ENCODE measurements at regions not wholly inside any gene's neighbourhood (a gene's known extent, or its start where the extent isn't known, plus 50 kb on each side); places are given as distances from the start of the nearest gene placed in this dataset.

DNA sequence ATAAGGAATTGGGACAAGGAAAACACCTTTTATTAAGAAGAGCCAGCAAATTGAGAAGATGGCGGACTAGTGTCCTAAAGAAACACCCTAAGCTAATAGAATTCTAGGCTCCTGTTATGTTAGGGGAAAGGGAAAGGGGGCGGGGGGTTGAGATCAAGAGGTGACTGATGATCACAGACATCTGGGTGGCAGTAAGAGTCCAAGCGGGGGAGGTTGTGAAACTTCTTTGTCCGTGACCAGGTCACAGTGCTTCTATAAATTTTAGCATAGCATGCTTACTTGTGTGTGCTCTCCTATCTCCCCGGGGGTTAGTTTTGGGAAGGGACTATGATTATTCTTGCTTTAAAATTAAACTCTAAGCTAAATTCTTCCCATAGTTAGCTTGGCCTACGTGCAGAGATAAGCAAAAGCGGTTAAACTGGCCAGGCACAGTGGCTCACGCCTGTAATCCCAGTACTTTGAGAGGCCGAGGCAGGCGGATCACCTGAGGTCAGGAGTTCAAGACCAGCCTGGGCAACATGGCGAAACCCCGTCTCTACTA, 262.1 kb downstream of the SKIDA1 start:
- DNase-seq (ENCODE audit: low spot score), result no peak

DNA sequence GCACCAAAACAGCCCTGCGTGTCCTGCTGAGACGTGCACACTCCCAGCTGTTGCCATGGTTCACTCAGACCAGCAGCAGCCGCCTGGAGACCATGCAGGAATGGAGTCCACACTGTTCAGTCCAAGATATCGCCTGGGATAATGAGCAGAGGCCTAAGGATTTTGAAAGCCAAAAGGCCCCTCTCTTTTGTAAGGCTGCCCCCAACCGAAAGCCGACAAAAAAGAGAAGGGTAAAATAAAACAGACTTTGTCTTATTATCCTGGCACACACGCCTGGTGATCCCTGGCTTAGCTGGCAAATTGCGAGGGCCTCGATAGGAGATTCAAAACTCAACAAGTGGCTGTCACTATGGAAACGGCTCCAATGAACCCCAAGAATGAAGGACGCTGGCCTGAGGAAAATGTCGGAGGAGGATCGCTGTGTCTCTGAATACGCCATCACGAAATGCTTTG, 263.6 kb downstream of the SKIDA1 start:
- DNase-seq (ENCODE audit: low spot score), result no peak

DNA sequence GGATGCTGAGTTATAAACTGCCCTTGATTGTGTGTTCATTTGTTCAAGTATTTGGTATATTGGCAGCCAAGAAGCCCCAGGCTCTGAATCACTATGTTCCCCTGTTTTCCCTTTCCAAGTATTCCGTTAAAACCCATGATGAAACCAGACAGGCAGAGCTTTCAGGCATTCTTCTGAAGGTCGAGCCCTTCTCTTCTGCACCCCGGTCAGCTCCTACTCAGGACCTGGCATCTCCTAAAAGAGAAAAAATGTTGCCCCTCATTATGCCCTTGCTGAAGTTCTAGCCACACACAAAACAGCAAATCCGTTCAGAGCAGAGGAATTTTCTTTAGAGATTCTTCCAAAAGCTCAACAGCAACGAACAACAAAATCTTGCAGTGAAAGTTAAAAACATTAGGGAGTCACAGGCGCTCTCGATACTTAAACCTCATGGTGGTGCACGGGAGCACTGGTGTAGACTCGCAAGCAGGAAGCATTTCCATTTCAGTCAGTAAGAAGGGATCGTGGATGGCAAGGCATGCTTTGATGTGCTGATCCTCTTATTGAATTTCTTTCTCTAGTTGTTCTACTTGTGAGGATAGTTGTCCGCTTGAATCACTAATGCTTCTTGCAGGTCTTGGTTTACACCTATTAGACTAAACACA, 264.9 kb downstream of the SKIDA1 start:
- no peak for DNase-seq (ENCODE audit: low spot score)

DNA sequence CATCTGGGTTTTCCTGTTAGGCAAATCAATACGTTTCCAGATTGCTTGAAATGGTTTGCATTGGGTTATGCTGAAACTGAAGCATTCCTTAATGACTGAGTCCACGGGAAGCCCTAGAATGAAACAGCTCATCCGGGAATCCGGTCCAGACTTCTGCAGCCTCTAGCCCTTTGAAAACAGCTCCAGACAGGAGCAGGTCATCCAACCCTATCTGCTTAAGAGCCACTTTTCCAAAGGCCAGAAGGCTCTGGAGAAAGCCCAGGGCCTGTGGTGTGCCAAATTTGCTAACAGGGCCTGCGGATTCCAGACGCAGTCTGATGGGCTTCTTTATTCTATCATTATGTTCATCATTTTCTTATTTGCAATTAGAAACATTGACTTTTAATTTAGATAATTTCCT, 265.4 kb downstream of the SKIDA1 start:
- DNase-seq (ENCODE audit: low spot score), result peak; percentile 68

DNA sequence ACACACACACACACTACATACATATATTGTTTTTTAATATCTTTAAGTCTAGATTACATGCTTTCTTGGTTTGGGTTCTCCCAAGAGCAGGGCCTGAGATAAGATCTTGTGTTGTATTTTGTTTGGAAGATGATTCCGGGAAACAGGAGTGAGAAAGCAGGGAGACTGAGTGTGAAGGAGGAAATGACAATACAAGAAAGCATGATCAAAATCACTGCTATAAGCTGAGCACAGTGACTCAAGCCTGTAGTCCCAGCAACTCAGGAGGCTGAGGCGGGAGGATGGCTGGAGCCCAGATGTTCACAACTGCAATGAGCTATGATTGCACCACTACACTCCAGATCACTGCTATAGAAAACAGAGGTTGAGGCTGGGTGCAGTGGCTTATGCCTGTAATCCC, 267.6 kb downstream of the SKIDA1 start:
- DNase-seq (ENCODE audit: low spot score), result no peak

DNA sequence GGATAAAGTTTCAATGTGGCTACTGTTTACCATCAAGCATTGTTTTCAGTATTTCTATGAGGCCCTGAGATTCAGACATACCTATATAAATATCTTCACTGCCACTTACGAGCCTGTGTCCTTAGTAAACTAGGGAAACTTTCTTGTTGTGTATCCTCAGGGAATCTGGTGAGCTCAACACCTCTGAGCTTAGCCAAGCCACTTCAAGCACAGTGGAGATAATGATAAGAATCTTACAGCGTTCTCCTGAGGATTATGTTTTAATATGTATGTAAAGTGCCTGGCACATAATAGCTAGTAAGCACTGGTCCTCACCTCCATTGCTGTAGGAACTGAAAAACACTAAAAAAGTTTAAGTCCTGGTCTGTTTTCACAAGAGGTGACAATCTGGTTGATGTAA, 268.3 kb downstream of the SKIDA1 start:
- DNase-seq (ENCODE audit: low spot score), result no peak

DNA sequence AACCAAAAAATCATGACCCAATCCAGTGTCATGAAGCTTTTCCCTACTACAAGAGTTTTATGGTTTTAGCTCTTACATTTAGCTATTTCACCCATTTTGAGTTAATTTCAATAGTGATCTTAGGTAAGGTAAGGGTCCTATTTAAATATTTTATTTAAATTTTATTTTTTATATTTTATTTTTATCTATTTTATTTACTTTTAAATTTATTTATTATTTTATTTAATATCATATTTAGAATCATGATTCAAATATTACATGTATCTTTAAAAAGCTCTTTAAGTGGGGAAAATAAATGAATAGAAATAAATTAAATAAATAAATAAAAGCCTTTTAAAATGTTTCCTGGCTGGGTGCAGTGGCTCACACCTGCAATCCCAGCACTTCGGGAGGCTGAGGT, 276.0 kb downstream of the SKIDA1 start:
- no peak for DNase-seq (ENCODE audit: low spot score)

DNA sequence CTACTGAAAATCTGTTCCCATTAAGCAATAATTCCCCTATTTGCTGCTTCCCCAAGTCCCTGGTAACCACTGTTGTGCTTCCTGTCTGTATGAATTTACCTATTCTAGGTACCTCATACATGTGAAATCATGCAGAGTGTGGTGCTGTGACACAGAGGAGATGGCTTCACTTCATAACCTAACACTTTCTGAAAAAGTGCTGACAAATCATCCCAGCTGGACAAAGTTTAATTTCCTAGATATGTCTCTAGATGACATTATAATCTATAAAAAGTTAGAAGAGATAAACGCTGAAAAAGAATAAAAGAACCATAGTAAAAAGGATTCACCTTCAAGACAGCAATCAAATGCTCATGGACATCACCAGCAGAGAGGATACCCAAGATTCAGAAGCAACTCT, 277.9 kb downstream of the SKIDA1 start:
- no peak for DNase-seq (ENCODE audit: low spot score)

DNA sequence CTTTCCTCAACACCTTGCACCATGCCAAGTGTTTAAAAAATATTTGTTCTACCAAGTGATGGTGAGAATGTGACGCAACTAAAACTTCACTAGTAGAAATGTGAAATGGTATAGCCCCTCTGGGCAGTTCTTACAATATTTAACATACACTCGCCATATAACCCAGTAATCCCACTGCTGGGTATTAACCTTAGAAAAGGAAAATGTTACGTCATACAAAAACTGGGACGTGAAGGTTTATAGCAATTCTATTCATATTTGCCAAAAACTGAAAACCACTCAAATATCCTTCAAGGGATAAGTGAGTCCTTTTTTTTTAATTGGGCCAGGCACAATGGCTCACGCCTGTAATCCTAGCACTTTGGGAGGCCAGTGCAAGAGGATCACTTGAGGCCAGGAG, 279.3 kb downstream of the SKIDA1 start:
- DNase-seq (ENCODE audit: low spot score), result no peak

DNA sequence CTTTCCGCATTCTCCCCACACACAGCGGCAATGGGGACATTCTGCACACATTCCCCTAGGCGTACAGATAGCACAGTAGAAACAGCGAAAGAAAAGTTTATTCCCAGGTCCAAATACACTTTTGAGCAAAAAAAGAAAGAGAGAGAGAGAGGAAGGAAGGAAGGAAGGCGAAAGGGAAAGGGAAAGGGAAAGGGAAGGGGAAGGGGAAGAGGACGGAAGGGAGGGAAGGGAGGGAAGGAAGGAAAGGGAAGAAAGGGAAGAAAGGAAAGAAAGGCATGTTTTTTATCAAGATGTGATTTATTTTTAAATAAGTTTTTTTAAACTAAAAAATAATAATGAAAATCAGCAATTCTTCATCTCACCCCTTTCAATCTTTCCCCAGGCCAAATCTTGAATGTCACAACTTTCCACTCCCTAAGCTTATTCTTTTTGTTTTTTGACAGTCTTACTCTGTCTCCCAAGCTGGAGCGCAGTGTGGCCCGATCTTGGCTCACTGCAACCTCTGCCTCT, 281.7 kb downstream of the SKIDA1 start:
- no peak for DNase-seq (ENCODE audit: low spot score)

DNA sequence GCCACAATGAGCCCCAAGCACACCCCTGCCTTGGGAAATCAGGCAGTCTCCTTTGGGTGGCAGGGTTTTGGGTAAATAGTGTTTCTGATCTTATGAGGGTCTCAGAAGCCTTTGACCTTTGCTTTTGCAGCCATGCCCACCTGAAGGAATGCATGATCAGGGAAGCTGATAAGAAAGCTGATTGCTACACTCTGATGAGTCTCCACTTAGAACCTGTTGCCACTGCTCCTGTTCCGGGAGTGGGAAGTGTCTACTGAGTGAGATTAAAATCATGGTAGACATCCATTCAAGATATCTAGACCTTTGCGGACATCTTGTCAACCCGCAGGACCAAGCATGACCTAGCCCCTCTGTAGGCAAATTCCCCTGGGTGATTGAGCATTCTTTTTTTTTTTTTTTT, 282.6 kb downstream of the SKIDA1 start:
- DNase-seq (ENCODE audit: low spot score), result no peak

DNA sequence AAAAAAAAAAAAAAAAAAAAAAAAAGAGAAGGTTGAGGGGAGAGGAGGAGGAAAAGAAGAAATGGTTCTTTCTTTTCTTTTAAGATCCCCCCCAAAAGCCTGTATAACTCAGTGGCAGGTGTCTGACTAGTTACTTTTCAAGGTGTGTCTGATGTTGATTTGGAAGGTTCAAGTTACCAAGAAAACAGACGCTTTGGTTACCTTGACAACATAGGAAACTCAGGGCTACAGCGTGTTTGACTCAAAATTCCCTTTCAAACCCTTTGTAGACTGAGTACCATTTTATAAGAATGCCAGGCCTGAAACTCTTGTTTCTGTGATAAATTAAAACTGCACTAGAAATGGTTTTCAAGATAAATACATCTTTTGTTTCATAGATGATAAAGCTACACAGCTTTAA, 286.8 kb downstream of the SKIDA1 start:
- no peak for DNase-seq (ENCODE audit: low spot score)

DNA sequence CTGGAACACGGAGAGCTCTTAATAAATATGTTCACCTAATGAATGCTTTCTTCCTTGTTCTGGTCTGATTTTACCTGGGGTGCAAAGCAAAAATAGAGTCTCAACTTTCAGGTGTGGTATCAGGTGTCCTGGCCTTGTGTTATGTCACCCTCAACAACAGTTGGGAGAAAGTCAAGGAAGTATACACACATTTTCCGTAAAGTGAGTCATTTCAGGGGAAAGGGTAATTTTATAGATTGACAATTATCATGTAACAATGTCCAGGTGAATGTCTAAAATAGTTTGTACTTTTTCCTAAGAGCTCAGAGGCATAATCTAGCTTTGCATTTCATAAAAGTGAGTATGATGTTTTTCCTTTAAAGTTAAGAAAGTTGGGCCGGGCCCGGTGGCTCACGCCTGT, 287.4 kb downstream of the SKIDA1 start:
- DNase-seq (ENCODE audit: low spot score), result no peak

DNA sequence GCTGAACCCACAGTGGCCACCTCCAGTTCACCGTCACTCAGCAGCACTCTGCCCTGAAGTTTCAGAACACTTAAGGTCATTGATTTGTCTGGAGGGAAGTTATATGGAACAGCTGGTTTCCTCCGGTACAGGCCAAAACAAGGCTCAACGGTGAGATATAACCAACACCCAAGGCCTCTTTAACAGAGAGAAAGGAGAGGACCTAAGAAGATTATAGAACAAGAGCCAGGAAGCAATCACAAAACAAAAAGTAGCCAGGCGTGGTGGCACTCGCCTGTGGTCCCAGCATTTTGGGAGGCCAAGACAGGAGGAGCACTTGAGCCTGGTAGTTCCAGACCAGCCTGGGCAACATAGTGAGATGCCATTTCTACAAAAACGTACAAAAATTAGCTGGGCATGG, 290.7 kb downstream of the SKIDA1 start:
- DNase-seq (ENCODE audit: low spot score), result no peak

DNA sequence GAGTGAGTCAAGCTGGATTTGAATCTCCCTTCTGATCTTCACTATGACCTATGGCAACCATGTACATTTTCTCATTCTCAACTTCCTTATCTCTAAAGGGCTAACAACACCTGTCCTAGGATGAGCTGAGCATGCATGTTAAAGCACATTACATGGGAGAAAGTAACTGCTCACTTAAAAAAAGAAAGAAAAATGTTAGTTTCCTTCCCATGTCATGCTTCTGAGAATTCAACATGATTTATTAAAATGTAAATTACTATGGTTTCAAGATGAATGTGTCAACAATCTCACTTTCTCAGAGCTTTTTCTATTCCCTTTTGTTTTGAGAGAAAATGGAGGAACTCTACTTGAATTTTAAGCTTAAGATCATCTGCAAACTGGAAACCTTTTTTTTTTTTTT, 295.3 kb downstream of the SKIDA1 start:
- DNase-seq (ENCODE audit: low spot score), result no peak

DNA sequence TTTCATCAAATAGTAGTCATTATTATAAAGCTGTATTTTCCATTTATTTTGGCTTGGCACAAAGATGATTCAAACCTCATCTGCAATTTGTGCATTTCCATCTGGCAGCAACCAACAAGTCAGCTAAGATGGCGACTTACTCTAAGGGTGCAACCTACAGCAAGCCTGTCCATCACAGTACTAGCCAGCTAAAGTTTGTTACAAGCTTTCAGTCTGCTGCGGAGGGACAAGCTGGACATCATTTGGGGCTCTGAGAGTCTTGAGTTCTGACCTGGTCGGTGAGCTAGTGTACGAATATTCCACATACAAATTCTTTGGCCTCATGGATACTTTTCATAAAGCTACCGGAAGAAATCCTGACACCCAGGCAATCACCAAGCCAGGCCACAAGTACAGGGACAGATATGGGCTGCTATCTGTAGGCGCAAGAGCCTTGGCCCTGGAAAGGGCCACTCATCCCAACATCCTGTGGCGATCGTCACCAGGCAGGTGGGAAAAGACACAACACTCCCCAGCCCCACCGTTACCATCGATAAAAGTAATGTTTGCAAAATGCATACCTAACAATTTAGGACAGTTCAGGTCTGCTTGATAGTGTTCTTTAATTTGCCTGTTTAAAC, 307.6 kb downstream of the SKIDA1 start:
- no peak for DNase-seq (ENCODE audit: low spot score)

DNA sequence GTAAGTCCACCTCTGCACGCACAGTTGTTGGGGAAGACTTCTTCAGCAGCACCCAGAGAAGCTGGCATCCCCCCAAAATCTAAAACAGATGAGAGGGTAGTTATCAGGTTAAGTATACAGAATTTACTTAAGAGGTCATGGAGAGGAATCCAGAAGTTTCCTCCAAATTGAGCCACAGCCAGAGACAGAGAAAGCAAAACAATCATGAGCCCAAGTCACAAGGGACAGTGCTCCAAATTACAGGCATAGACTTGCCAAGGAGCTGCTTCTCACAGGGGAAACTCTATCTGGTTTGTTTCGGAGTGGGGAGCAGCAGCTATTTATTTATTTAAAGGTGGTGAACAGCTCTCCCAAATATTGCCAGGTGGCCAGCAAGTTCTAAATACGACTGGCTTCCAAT, 308.4 kb downstream of the SKIDA1 start:
- no peak for DNase-seq (ENCODE audit: low spot score)

DNA sequence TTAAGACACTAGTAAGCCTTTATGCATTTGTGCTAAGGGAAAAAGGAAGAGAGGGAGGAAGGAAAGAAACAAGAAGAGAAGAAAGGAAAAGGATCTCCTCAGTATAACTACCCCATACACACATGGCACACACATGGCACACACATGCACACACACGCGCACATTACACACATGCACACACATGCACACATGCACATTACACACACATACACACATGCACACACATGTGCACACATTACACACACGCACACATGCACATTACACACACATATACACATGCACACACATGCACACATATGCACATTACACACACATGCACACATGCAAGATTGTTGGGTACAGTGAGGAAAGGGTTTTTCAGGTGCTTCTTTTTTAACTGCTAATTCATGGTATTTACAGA, 311.2 kb downstream of the SKIDA1 start:
- DNase-seq (ENCODE audit: low spot score), result no peak

DNA sequence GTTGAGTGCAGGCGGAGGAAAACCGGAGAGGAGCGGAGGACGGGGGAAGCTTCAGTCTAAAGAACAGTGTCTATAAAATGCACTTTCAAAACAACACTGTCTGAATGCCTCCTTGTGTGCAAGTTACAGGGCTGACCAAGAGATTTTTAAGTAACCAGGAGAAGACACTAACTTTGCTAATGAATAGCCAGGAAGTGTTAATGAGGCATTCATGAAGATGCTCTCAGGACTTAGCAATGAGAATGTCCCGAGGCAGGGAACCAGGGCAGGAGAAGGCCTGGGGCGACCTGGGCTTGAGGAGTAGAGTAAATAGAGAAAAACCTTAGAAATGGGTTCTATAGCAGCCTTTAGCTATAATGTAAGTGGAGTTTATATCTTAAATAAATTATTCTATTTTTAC, 312.1 kb downstream of the SKIDA1 start:
- DNase-seq (ENCODE audit: low spot score), result no peak

DNA sequence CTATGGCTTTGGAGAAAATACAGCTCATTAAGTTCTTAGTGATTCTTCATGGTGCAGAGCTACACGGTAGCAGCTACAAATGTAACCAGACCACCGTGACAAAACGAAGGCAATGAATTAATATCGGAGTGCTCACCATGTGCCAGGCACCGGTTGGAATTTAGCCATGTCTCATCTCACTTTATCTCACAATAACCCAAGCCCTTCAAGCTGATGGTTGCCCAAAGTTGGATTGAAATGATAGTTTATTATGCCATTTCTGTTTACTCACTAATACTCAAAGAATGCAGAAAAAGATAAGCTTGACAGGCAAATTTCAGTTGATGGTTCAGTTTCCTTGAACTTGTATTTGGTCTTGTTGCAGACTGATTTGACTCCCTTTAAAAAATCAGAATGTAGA, 312.6 kb downstream of the SKIDA1 start:
- no peak for DNase-seq (ENCODE audit: low spot score)

DNA sequence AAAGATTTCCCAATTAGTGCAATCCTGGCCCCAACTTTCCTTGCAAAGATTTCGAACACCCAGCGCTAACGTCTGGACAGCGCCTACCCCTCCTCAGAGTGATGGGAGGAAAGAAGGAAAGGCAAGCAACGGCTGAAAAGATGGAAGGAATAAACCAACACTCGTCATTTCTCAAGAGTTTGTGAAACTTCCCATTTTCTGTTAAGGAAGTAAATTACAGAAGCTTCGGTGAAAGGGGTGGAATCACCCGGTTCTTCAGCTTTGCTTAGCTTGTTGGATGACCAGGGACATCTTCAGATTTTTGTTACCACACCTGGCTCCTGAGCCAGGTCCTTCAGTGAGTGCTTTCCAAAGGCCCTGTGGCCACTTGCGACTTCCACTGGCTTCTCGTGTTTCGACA, 313.1 kb downstream of the SKIDA1 start:
- no peak for DNase-seq (ENCODE audit: low spot score)

DNA sequence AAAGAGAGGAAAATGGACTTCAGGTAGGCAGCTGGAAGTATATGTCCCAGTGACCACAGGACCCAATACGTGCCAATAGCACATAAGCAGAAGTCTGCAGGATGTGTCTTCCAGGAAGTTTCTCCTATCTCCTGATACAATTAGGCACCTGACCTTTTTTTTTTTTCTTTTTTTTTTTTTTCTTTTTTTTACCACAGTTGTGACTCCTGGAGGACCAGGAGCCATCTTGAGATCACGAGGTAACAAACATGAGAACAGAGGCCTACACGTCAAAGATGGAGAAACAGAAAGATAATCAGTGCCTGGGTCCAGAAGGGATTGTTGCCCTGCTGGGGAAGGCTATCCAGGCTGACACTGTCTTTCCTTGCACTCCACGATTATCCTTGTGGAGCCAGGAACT, 312.4 kb upstream of the NEBL start:
- DNase-seq (ENCODE audit: low spot score), result no peak

DNA sequence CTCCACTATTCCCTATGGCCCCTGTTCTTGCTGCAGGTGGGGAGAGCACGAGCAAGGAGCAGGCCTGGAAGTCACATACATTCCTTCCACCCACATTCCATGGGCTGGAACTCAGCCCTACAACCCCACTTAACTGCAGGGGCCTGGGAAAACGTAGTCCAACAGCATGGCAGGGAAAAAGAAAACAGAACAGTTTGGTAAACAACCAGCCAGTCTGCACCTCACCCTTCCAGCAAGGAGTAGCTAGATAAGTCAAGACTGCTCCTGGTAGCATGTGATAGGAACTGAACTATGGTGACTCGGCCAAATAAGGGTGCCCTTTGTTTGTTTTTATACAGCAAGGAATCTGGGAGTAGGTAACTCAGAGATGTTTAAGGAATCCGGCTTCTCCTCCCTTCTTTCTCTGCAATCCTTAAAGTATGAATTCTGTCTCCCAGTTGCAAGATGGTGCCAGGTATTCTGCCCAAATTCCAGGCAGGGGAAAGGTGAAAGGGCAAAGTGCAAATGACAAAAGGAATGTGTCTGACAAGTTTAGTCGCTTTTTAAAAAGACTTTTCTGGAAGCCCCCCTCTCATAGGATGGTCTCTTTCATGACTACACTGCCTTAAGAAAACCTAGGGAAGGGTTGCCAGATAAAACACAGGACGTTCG, 311.7 kb upstream of the NEBL start:
- no peak for DNase-seq (ENCODE audit: low spot score)
